NCI-H524 (cell line): ENCODE measurements at regions not wholly inside any gene's neighbourhood (a gene's known extent, or its start where the extent isn't known, plus 50 kb on each side); places are given as distances from the start of the nearest gene placed in this dataset.

Source experiments
- DNase-seq, 2 experiments: peaks; one replicate each; lab custom pipeline; 2025; lab: John Stamatoyannopoulos, UW

DNA sequence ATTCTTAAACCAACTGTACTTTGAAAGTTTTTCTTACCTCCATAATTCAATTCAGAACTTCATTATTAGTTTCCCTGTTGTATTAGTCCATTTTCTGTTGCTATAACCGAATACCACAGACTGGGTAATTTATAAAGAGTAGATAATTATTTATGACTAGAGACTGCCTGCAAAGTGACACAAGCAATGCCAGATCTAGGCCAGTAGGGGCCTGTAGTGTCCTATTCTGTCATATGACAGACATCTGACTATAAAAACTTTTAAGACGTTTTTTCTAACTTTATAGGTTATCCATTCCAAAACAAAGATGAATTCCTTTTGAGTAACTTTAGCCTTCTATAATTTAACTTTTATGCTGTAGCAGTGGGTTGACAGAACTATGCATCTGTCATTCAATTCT lies 2783.8 kb downstream of the PCDH9 start:
- peak in 1 of 2 experiments; percentile 2 for DNase-seq

DNA sequence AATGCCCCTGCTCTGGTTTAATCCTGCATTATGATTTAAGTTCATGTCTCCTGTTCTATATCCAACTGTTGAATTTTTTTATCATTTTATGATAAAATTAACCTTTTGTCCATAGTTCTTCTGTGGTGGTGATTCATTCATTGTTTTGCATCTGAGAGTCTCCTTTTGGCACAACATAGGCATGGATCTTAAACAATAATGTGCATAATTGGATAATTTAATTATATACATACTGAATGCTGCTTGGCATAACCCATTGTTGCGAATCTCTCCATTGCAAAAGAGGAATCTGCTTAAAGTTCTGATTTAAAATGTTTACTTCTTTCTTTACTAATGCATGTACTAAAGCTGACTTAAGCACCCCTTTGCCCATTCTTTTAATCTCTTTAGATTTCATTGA lies 2788.4 kb downstream of the PCDH9 start:
- no peak for DNase-seq

DNA sequence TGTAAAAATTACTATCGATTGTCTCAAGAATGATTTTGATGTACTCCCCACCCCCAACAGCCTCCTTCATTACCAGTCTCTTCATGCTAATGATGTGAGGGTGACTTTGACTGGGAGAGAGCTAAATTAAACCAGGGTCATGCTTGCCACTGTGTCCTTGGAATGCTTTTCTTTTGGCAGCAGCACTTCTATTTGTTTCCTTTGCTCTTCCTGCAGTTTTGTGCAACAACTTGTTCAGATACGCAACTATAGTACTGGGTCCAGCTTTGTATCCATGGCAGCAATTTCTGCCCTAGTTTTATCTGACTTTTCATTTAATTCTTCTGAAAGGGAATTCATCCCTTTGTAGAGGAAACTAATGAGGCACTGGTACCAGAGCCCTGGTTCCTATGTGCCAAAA lies 2792.1 kb downstream of the PCDH9 start:
- no peak for DNase-seq

DNA sequence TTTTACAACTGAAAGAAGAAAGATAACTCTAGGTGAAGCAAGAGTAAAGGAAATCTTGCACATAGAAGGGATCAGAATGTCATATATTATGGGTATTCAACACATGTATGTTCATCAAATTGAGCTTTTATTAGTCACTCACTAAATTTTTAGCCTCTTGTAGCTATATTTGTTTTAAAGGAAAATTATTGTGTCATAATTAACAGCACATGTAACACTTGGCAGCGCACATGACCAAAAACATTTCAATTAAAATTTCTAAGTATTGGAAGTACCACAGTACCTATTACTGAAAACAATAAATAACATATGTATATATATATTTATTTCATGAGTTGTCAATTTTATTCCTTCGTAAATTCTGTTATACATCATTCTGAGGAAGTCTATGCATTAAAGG lies 2800.4 kb downstream of the PCDH9 start:
- DNase-seq: no peak

DNA sequence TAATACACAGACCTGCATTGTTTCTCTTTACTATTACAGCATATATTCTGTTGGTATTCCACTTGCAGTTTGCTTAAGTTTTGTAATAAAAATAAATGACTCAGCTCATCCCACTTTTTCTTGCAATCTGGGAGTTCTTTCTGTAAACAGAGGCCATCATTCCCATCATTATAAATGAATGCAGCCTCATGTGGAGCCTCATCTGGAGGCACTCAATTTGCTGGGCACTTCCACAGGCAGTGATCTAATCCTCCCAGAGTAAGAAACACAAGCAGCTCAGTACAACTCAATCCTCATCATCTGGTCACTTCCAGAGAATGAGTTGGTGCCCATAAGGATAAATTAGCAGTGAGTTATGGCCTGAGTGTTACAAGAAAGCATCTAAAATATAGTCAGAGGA lies 2801.9 kb downstream of the PCDH9 start:
- no peak for DNase-seq

DNA sequence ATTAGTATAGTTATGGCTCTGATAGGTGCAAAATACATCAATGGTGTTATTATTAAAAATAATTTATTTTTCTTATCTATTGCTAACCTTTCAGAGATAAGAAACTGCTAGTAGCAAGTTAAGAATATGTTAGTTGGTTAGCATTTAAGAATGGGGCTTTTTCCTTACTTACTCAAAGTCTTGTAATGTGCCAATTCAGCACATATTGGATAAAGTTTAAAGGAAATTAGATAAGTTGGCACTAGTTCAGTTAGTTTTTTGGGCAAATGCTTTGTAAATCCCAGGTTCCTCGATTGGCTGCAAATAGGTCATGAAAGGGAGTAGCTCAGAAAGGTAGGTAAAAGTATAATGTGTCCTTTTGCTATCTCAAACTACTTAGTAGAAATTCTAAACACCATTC lies 2806.7 kb downstream of the PCDH9 start:
- no peak for DNase-seq

DNA sequence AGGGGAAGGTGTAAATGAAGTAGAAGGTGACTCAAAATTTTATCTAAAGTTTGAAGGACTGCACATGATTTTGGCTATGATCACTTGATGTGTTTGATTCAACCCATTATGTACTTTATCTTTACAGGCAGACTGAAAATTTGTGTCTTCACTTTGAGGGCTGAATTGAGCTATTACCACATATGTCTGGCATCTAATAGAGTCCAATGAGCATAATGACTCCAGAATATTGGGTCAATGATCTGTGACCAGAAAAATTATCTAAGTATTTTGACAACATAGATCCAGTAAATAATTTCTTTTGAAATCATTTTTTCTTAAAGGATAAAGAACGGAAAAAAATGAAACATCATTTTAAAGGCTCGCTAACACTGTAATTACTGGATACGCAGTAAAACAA lies 2810.0 kb downstream of the PCDH9 start:
- no peak for DNase-seq

DNA sequence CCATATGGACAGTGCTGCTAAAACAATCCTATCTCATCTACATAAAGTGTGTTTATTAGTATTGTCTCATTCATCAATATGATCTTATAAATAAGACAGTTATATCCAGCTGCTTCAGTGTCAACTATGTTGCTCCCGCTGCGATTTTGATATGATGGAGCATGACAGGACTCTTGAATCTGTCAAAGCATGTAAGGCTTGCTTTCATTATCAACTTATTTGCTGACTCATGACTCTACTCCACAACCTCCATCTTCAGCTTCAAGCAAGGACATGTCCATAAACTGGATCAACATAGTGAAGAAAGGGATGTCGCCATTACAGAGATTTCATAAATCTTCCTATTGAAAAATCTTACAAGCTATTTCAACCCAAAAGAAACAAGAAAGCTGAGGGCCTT lies 2812.6 kb downstream of the PCDH9 start:
- no peak for DNase-seq

DNA sequence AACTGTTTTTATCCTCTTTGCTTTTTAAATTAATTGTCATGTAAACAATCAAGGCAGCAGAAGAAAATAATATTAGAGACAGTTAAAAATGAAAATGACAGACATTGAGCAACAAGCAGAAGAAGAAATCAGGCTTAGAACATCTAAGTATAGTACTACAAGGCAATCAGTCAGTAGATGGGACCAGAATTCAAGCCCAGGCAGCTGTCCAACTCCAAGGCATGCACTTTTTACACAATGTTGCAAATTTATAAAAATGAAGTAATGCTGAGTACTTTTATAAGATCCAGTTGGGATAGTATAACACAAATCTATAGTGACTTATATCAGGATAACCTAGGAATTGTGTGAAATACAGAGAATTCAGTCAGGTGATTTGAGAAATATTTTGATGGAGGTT lies 2815.8 kb downstream of the PCDH9 start:
- DNase-seq: no peak

DNA sequence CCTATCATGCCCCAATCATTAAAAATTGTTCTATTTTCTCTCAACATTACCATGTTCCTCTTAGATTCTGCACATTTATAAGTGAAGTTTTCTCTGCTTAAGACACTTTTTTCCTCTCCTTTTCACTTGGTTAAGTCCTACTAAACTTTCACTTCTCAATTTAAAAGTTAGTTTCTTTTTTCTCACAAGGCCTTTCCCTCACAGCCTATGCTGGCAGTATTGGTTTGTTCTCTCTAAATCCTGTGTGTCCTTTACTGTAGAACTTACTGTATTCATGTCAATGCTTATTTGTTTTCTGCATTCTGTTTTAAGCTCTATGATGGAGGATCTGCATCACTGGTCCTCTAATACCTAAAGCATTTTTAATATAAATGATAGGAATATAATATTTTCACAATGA lies 2816.6 kb downstream of the PCDH9 start:
- DNase-seq: no peak

DNA sequence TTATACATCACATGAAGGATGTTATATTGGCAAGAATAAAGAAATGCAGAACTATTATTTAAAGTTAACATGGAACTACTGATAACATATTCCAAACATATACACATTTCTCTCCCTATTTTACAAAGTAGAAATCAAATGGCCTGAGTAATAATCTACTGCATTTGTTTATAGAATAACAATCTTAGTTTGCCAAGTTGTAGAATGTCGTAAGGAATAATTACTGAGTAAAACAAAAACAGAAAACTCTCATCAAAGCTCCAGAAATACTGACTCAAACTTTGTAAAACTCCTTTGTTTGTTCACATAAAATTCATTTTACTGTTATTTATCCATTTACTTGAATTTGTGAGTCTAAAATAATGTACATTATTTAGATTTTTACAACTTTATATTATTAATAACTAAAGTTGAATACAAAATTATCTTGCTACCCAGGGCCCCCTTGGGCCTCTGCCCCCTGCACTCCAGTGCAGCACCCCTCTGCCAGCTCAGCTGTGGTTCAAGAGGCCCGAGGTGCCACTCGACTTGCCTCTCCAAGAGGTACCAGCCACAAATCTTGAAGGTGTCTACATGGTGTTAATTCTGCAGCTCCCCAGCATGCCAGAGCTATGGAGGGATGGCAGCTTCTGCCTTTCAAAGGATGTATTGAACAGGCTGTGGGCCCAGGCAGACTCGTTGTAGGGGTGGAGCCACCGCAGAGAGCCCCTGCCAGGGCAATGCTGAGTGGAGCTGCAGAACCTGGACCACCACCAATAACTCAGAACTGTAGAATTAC lies 2819.7 kb downstream of the PCDH9 start:
- no peak for DNase-seq

DNA sequence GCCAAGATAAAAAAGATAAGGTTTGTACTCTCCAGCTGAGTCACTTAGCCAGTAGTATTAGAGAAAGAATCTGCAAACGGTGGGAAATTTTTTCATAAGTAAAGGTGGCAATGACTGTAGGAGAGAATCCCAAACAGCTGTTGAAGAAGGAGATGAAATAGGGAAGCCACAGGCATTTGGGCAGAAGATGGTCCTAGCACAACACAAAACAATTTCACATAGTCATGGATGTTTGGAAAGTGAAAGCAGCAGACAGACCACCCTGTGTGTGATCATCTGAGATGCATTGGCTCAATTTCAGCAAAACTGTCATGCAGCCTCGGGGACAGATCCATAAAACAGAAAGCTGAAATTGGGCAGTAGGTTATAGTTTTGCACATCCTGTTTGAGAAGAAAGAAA lies 2832.4 kb downstream of the PCDH9 start:
- DNase-seq: no peak

DNA sequence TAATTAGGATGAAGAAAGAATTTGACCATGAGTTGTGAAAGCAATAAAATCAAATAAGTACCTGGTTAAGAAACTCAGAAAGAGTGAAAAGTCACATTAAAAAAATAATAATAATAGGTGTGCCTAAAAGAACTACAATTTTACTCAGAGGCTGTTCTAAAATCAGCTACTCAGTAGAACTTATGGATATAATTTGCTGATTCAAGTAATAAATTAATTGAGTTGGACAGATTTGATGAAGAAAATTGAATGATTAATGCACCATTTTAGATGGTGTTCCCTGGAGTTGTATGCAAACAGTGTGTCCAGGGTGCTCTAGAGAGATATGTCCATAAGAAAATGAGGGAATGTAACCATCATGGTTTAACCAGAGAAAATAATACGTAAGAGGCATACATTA lies 2852.5 kb downstream of the PCDH9 start:
- DNase-seq: no peak

DNA sequence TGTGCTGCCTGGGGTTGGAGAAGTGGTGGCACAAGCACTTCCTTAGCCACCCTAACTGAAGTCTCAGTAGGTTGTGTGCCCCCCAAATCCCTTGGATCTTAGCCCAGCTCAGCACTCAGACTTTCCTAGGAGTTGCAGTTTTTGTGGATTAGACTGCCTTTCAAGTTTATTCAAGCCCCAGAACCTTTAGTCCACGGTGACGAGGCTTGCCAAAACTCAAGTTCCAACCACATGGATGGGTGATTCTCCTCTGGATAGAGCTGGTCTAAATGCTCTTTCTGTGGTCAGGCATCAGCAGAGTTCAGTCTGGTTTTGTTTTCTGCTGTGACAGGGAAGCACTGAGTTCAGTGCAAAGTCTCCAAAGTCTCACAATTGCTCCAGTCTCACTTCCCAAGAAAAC lies 2858.7 kb downstream of the PCDH9 start:
- DNase-seq: no peak

DNA sequence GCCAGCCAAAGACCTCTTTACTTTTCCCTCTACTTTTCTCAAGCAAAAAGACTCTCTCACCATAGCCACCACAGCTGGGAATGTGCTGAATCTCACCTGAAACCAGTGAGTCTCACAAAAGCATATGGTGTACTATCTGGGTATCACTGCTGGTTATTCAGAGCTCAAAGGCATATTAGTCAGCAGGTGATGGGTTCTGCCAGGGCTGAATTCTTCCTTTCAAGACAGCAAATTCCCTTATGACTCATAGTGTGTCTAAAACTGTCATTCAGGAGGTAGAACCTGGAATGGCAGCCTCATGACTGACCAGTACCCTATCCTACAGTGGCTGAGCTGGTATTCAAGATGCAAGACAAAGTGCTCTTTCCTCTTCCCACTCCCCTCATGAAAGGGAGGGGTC lies 2859.1 kb downstream of the PCDH9 start:
- DNase-seq: no peak

DNA sequence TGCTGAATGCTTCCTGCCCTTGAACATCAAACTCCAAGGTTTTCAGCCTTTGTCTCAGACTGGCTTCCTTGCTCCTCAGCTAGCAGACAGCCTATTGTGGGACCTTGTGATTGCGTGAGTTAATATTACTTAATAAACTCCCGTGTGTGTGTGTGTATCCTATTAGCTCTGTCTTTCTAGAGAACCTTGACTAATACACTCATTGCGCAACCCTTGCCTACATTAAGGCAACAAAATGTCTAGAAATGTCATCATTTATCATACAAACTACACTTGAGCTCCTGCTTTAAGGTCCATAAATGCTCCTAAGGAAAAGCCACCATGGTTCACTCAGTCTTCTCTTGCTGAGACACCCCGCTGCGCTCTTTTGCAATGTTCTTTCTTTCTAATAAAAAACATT lies 2861.0 kb downstream of the PCDH9 start:
- no peak for DNase-seq

DNA sequence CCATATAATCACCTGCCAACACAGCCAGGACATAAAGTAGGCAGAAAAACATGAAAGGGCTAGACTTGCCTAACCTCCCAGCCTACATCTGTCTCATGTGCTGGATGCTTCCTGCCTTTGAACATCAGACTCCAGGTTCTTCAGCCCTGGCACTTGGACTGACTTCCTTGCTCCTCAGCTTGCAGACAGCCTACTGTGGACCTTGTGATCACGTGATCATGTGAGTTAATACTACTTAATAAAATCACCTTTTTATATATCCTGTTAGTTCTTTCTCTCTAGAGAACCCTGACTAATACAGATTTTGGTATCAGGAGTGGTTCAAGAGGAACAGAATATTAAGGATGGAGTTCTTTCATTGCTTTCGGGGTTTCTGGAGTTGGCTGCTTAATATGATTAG lies 2867.6 kb downstream of the PCDH9 start:
- DNase-seq: no peak

DNA sequence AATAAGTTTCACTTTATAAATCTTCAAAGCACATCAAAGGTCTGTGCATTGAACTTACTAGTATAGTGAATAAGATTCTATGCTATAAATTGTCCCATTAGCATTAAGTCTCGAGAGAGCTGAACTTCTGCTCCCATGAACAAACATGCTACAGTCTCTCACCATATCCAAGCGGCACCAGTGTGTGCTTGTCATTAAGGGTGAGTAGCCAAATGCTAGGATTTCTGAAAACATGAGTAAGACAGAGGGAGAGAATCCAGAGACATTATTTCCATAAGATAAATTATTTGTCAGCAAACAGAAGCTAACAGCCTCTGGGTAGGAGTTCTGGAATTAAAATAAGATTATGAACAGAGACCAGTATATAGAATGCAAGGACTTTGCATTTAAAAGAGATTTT lies 2882.5 kb downstream of the PCDH9 start:
- no peak for DNase-seq

DNA sequence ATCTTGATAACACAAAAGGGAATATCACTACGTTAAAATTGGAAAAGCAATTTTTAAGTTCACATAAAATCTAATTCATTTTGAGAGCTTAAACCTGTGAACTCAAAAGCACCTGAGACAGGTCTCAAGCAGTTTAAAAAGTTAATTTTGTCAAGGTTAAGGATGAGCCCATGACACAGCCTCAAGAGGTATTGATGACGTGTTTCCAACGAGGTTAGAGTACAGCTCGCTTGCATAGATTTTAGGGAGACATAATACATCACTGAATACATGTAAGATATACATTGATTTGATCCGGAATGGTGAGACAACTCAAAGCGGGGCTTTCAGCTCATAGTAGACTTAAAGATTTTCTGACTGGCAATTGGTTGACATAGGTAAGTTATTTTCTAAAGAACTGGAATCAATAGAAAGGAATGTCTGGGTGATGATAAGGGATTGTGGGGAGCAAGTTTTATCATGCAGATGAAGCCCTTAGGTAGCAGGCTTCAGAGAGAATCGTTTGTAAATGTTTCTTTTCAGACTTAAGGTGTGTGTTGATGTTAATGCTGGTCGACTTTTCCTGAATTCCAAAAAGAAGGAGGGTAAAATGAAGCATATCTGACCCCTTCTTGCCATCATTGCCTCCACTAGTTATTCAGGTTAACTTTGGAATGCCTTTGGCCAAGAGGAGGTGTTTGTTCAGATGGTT lies 2890.6 kb downstream of the PCDH9 start:
- no peak for DNase-seq

DNA sequence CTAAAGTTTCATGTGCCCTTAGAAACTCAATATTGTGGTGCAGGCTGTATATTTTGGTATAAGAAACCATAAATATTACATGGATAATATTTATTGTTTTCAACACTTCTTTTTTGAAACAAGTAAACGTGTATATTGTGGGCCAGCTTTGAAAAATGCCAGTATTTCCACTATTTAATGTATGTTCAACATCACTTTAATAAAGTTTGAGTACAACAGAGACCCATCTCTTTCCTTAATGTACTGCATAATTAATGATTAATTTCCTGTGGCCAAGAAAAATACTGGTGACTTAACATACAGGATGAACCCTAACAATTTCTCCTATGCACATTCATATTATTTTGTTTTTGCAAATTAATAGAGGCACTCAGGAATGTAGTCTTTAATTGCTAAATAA lies 2891.5 kb downstream of the PCDH9 start:
- DNase-seq: no peak

DNA sequence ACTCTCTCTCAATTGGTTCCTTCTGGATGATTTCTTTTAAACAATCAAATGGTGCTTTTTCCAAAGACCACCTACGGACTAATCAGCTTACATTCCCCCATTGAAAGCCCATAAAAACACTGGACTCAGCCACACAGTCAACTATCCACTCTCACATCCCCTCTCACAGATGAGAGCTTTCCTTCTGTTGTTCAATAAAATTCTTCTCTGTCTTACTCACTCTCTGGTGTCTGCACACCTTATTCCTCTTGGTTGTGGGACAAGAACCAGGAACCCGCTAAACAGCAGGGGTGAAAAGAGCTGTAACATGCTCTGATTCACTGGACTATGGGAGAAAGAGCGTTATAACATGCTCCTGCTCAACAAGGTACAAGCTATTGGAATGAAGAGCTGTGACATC lies 2896.2 kb downstream of the PCDH9 start:
- no peak for DNase-seq

DNA sequence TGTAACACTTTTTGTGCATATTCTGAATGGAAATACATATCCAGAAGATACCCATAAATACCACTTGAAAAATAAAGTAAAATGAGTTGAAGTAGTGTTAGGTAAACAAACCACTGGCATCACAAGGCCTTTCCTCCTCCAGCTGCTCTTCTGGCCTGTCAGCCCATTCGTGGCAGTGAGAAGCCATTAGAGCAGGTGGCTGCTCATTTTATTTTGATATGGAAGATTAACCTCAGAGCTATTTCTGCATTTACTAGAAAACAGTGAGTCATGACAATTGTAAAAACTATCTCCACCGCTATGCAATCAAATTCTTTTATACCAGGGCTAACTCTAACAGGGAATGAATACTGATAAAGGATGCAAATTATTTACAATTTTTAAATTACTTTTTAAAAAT lies 2898.1 kb downstream of the PCDH9 start:
- DNase-seq: peak in 1 of 2 experiments; percentile 9

DNA sequence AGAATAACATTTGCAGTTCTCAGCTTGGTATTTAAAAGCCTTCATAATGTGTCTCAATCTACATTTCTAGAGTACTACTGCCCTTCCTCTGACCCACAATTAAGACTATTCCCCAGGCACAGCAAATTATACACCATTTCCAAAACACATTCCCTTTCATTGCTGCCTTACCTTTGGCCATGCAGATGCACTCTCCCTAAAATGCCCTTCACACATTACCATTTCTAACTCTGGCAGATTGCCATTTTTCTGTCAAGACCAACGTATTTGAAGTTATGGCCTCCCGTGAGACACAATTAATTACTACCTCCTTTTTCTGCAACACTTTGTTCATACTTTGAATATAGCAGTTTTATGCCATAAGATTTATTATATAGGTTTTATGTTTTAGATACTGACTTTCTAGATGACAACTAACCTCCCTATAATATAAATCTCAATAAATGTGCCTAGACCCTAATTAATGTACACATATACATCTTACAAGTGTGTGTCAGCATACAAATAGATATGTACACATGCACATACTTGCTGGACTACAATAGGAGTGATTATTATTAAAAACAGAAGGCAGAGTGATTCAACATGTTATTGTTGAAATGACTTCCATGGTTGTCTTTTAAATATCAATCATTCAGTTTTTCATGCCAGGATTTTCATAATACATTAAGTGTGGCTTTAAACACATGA lies 2902.5 kb downstream of the PCDH9 start:
- DNase-seq: peak in 1 of 2 experiments; percentile 2
